ENCODE measurements at regions not wholly inside any gene's neighbourhood (a gene's known extent, or its start where the extent isn't known, plus 50 kb on each side); places are given as distances from the start of the nearest gene placed in this dataset.

DNA sequence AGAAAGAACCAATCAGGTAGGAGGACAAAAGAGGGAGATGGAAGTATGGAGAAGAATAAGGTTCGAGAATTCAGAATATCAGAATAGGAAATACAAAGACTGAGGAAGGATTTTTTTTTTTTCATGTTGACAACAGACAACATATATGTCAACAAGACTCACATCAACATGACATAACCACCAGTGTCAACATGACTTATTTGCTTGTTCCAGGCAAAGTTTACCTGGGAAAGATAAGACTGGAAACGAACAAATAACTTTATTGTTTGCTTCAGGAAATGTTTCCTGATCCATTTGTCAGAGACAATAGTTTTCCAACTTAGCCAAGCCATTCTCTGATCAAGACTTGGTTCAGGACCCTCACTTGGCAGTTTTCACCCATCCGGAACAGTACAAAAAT, 321.9 kb upstream of the NETO1 start:
- Mint-ChIP-seq H3K27ac (no peak overlapping the region), H3K27me3 (ENCODE audit: low read depth) (peaks cover 9% of the 10 kb centered on the region), H3K9me3 (no peaks in the 10 kb centered on the region), H3K4me3 (no peak overlapping the region), H3K4me1 (no peaks in the 10 kb centered on the region), H3K36me3 (no peaks in the 10 kb centered on the region)
- DNase-seq (ENCODE audit: low spot score in 2 of 2, unreplicated experiment in 2 of 2) = no peak
- TF ChIP-seq, protein P1, sequence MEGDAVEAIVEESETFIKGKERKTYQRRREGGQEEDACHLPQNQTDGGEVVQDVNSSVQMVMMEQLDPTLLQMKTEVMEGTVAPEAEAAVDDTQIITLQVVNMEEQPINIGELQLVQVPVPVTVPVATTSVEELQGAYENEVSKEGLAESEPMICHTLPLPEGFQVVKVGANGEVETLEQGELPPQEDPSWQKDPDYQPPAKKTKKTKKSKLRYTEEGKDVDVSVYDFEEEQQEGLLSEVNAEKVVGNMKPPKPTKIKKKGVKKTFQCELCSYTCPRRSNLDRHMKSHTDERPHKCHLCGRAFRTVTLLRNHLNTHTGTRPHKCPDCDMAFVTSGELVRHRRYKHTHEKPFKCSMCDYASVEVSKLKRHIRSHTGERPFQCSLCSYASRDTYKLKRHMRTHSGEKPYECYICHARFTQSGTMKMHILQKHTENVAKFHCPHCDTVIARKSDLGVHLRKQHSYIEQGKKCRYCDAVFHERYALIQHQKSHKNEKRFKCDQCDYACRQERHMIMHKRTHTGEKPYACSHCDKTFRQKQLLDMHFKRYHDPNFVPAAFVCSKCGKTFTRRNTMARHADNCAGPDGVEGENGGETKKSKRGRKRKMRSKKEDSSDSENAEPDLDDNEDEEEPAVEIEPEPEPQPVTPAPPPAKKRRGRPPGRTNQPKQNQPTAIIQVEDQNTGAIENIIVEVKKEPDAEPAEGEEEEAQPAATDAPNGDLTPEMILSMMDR (IDR thresholded peaks at IDR 0.05; ENCODE audit: unreplicated experiment) = no peak

DNA sequence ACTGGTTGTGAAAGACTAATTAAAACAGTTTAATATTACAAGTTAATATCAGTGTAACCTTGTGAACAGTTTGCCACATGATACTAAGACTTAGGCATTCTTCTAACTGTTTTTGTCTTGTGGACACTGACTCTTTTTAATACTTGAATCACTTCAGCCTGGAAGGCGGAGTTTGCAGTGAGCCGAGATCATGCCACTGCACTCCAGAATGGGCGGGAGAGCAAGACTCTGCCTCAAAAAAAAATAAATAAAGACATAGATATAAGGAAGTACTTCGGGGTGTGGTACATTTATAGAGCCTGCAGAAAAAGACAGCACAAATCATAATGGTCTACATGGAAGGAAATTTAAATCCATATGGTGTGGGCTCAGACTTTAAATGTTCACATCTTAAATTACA, 300.4 kb upstream of the NETO1 start:
- Mint-ChIP-seq H3K4me1 (peaks cover 4% of the 10 kb centered on the region), H3K36me3 (no peaks in the 10 kb centered on the region), H3K27ac (no peak overlapping the region), H3K27me3 (ENCODE audit: low read depth) (peaks cover 12% of the 10 kb centered on the region), H3K9me3 (no peaks in the 10 kb centered on the region), H3K4me3 (no peak overlapping the region)
- TF ChIP-seq, protein P1 (IDR thresholded peaks at IDR 0.05; ENCODE audit: unreplicated experiment) = no peak
- no peak for DNase-seq (ENCODE audit: low spot score in 2 of 2, unreplicated experiment in 2 of 2)

DNA sequence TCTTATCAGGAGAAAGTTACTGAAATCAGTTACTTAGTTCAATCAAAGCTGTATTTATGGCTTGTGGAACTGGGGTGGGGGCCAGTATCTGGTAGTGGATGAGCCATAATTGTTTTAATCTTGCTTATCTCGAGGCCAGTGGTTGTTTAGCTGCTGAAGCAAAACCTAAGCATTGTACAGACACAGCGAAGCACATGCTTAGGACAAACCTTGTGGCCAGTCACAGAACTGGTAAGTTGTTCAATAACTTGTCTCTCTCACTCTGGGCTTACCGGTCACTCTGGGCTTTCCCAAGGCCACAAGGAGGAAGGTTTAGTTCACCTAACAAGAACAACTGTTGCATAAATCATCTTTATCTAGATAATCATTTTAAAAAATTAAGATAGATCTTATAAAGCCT, 296.6 kb upstream of the NETO1 start:
- peaks cover 4% of the 10 kb centered on the region for H3K4me1 Mint-ChIP-seq
- no peak overlapping the region for H3K4me3 Mint-ChIP-seq
- no peak for DNase-seq (ENCODE audit: low spot score in 2 of 2, unreplicated experiment in 2 of 2)
- TF ChIP-seq, protein P1 (IDR thresholded peaks at IDR 0.05; ENCODE audit: unreplicated experiment) = no peak
- no peak overlapping the region for H3K27ac Mint-ChIP-seq
- no peaks in the 10 kb centered on the region for H3K9me3 Mint-ChIP-seq
- no peaks in the 10 kb centered on the region for H3K36me3 Mint-ChIP-seq
- peaks cover 6% of the 10 kb centered on the region for H3K27me3 Mint-ChIP-seq (ENCODE audit: low read depth)

DNA sequence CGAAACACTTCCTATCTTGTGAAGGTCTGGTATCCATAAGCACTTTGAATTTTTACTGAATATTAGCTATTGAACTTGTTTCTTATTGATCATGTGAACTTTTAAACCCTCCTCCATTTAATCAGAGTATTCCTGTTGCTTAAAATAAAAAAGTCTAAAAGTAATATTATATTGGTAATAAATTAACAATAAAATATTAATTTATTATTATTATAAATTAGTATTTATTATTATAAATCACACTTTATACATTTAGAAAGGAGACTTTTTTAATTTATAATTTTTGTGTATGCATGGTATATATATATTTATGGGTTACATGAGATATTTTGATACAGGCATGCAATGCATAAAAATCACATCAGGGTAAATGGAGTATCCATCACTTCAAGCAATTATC, 295.4 kb upstream of the NETO1 start:
- Mint-ChIP-seq H3K36me3 (no peaks in the 10 kb centered on the region), H3K9me3 (no peaks in the 10 kb centered on the region), H3K4me1 (peaks cover 4% of the 10 kb centered on the region), H3K27ac (no peak overlapping the region), H3K4me3 (no peak overlapping the region), H3K27me3 (ENCODE audit: low read depth) (peaks cover 6% of the 10 kb centered on the region)
- DNase-seq (ENCODE audit: low spot score in 2 of 2, unreplicated experiment in 2 of 2) = no peak
- TF ChIP-seq, protein P1 (IDR thresholded peaks at IDR 0.05; ENCODE audit: unreplicated experiment) = no peak

DNA sequence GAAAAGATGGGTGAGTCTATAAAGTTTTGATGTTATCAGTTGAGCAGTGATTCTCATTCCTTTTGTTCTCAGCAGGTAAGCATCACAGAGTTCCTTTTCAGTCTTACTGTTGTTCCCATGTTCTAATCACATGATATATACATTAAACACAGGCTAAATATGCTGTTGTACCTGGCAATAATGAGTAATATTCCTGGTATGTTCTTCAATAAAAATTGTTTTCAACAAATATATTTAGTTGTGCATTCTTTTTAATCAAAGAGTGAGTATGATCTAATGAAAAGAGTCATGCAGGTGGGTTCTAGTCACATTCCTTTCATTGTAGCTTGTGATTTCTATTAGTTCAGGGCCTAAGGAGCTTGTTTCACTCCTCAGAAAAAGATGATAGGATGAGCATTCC, 288.3 kb upstream of the NETO1 start:
- TF ChIP-seq, protein P1 (IDR thresholded peaks at IDR 0.05; ENCODE audit: unreplicated experiment) = no peak
- Mint-ChIP-seq H3K36me3 (no peaks in the 10 kb centered on the region), H3K9me3 (no peaks in the 10 kb centered on the region), H3K4me3 (no peak overlapping the region), H3K27ac (no peak overlapping the region), H3K27me3 (ENCODE audit: low read depth) (peaks cover 3% of the 10 kb centered on the region), H3K4me1 (peaks cover 8% of the 10 kb centered on the region)
- DNase-seq (ENCODE audit: low spot score in 2 of 2, unreplicated experiment in 2 of 2) = no peak

DNA sequence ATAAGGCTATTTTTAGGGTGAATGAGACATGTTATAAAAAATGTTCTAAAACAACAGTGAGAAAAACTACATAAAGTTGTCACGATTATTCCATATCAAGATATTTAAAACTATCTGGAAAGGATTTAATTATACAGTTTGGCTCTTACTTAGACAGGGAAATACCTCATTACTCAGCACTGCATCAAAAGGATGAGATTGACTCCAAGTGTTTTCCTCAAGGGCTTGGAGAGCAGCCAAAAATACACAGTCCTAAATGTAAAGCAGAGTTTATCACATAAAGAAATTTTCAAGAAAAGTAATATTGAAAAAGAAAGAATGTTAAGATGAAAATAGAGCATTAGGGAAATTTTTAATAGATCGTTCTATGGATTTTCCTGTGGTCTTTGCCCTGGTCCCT, 285.5 kb upstream of the NETO1 start:
- TF ChIP-seq, protein P1 (IDR thresholded peaks at IDR 0.05; ENCODE audit: unreplicated experiment) = no peak
- Mint-ChIP-seq H3K4me1 (peaks cover 8% of the 10 kb centered on the region), H3K4me3 (no peak overlapping the region), H3K36me3 (no peaks in the 10 kb centered on the region), H3K9me3 (no peaks in the 10 kb centered on the region), H3K27ac (peak overlapping the region; percentile 34), H3K27me3 (ENCODE audit: low read depth) (peaks cover 2% of the 10 kb centered on the region)
- no peak for DNase-seq (ENCODE audit: low spot score in 2 of 2, unreplicated experiment in 2 of 2)
